B cell (primary cell): ENCODE measurements at regions not wholly inside any gene's neighbourhood (a gene's known extent, or its start where the extent isn't known, plus 50 kb on each side); places are given as distances from the start of the nearest gene placed in this dataset.

Source experiments
- ATAC-seq: fragments of 200-7000 bp; cut with Tn5 transposase; one replicate; pipeline ENCODE4 v1.10.0; 2021; ENCODE audit warnings: low read depth, mild to moderate bottlenecking, moderate number of reproducible peaks, moderate library complexity
- CTCF ChIA-PET: fragments of 350-600 bp; sonication (Branson Sonifier 250); formaldehyde crosslinking; loops from one replicate; lab custom pipeline; 2021; ENCODE audit warnings: antibody characterized with exemption, inconsistent platforms; lab: Charles Lee
- POLR2A ChIA-PET: fragments of 350-600 bp; sonication (Branson Sonifier 250); formaldehyde crosslinking; loops from one replicate; lab custom pipeline; 2021; ENCODE audit warnings: antibody characterized with exemption; lab: Charles Lee
- DNase-seq: peaks from one replicate; pipeline ENCODE4 v3.0.0; 2013
- H2AFZ ChIP-seq: 2 replicates; pipeline ENCODE4 v1.6.1; 2012; ENCODE audit warnings: mild to moderate bottlenecking, low read depth, low read length; ENCODE audit not compliant: insufficient read depth, poor library complexity, severe bottlenecking
- H3K27ac ChIP-seq, 2 donors: 1 replicate in 1 of 2; 2 replicates in 1 of 2; pipeline ENCODE4 v1.5.1; 2012 to 2013; ENCODE audit warnings: low read length in 2 of 2, mild to moderate bottlenecking in 2 of 2, moderate library complexity in 1 of 2
- H3K27me3 ChIP-seq, 4 experiments: fragments of 200-600 bp in 1 of 4; sonication (generic) in 1 of 4; replicated peaks in 1 of 4; 1 replicate in 2 of 4; 2 replicates in 2 of 4; pipeline versions ENCODE4 v1.6.1 to v1.7.0; 2013 to 2016; ENCODE audit warnings: low read length in 3 of 4, mild to moderate bottlenecking in 2 of 4, mixed read lengths in 1 of 4, moderate library complexity in 1 of 4; ENCODE audit not compliant: insufficient read depth in 4 of 4, control insufficient read depth in 3 of 4; ENCODE audit errors: control extremely low read depth in 1 of 4
- H3K36me3 ChIP-seq, 2 experiments: replicated peaks in 1 of 2; 1 replicate in 1 of 2; 2 replicates in 1 of 2; pipeline versions ENCODE4 v1.6.1 to v1.7.1; 2013; ENCODE audit warnings: low read length in 1 of 2; ENCODE audit not compliant: insufficient read depth in 2 of 2, control insufficient read depth in 1 of 2; ENCODE audit errors: control extremely low read depth in 1 of 2, extremely low read depth in 1 of 2
- H3K4me1 ChIP-seq, 2 donors: fragments of 200-600 bp in 1 of 2; sonication (generic) in 1 of 2; 1 replicate in 1 of 2; 2 replicates in 1 of 2; pipeline versions ENCODE4 v1.5.1 to v1.6.1; 2013 to 2017; ENCODE audit warnings: low read length in 2 of 2; ENCODE audit not compliant: control insufficient read depth in 2 of 2, insufficient read depth in 2 of 2
- H3K4me2 ChIP-seq: replicated peaks from 2 replicates; pipeline ENCODE3; 2012; ENCODE audit warnings: mild to moderate bottlenecking, low read depth, low read length; ENCODE audit not compliant: poor library complexity, severe bottlenecking
- H3K4me3 ChIP-seq, 5 experiments: fragments of 200-600 bp in 1 of 5; sonication (generic) in 1 of 5; 1 replicate in 3 of 5; 2 replicates in 2 of 5; pipeline versions ENCODE4 v1.5.1 to v1.7.0; 2011 to 2016; ENCODE audit warnings: low read length in 4 of 5, mild to moderate bottlenecking in 4 of 5, low read depth in 2 of 5, control low read depth in 1 of 5, moderate library complexity in 1 of 5; ENCODE audit not compliant: insufficient read depth in 1 of 5; ENCODE audit errors: control extremely low read depth in 1 of 5, extremely low read depth in 1 of 5
- H3K79me2 ChIP-seq: fragments of 200-600 bp; sonication (generic); one replicate; pipeline ENCODE4 v1.6.0; 2016; ENCODE audit warnings: low read length; ENCODE audit not compliant: control insufficient read depth, insufficient read depth
- H3K9ac ChIP-seq: fragments of 200-600 bp; sonication (generic); 2 replicates; pipeline ENCODE4 v1.6.1; 2017; ENCODE audit warnings: mild to moderate bottlenecking, low read length, moderate library complexity
- H3K9me3 ChIP-seq, 3 donors: one replicate each; pipeline versions ENCODE4 v1.6.1 to v1.7.1; 2013; ENCODE audit warnings: low read length in 2 of 3; ENCODE audit not compliant: control insufficient read depth in 2 of 3, insufficient read depth in 1 of 3; ENCODE audit errors: control extremely low read depth in 1 of 3
- H4K20me1 ChIP-seq: 2 replicates; pipeline ENCODE4 v1.6.0; 2012; ENCODE audit warnings: mild to moderate bottlenecking, low read length; ENCODE audit not compliant: insufficient read depth, control insufficient read depth, poor library complexity, severe bottlenecking
- H3K27ac Mint-ChIP-seq: one replicate; pipeline ENCODE4 v1.8.0; 2021; ENCODE audit warnings: mixed read lengths
- H3K27me3 Mint-ChIP-seq: one replicate; pipeline ENCODE4 v1.8.0; 2021; ENCODE audit warnings: mixed read lengths
- H3K4me1 Mint-ChIP-seq: one replicate; pipeline ENCODE4 v1.8.0; 2021; ENCODE audit warnings: mixed read lengths
- H3K4me3 Mint-ChIP-seq: one replicate; pipeline ENCODE4 v1.8.0; 2021; ENCODE audit warnings: mixed read lengths
- H3K9me3 Mint-ChIP-seq: one replicate; pipeline ENCODE4 v1.8.0; 2022; ENCODE audit warnings: mixed read lengths; ENCODE audit not compliant: insufficient read depth
- EZH2 ChIP-seq: IDR thresholded peaks from 2 replicates; pipeline ENCODE4 v1.6.1; 2012; ENCODE audit warnings: borderline replicate concordance, low read depth, mild to moderate bottlenecking, moderate library complexity, low read length; ENCODE audit not compliant: insufficient read depth, poor library complexity, severe bottlenecking
- WGBS: methylation state at CpG from one replicate; pipeline ENCODE4 v1.1.5; 2013; ENCODE audit warnings: missing lambda C conversion rate; ENCODE audit not compliant: insufficient coverage; 5-methylcytosine and 5-hydroxymethylcytosine counted together
- intact Hi-C: fragments of 100-400 bp; cut with micrococcal nuclease; formaldehyde crosslinking; loops from one replicate; pipeline ENCODE4 v1.10.0; 2022
- TF ChIP-seq, protein P1 (sequence below): fragments of 200-600 bp; IDR thresholded peaks from one replicate; pipeline ENCODE4 v1.8.0; 2022; ENCODE audit warnings: antibody characterized with exemption, mild to moderate bottlenecking

DNA sequence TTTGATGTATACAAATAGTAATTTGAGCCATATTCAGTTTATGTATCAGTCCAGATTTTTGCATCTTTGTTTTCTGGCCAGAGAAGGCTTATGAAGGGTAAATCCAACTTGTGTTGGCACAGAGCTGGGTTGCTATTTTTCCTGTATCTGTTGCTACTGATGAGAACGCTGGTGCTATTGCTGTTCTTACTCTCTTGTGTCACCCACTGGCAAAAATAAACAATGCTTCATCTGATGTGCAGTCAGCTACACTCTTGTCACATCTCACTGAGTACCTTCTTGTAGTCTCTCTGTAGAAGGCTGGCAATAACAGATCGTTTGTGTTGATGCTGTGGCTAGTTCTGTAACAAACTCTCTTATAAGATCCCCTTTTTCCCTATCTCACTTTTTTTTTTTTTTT is 323.4 kb downstream of the CDH19 start:
- TF ChIP-seq, protein P1, sequence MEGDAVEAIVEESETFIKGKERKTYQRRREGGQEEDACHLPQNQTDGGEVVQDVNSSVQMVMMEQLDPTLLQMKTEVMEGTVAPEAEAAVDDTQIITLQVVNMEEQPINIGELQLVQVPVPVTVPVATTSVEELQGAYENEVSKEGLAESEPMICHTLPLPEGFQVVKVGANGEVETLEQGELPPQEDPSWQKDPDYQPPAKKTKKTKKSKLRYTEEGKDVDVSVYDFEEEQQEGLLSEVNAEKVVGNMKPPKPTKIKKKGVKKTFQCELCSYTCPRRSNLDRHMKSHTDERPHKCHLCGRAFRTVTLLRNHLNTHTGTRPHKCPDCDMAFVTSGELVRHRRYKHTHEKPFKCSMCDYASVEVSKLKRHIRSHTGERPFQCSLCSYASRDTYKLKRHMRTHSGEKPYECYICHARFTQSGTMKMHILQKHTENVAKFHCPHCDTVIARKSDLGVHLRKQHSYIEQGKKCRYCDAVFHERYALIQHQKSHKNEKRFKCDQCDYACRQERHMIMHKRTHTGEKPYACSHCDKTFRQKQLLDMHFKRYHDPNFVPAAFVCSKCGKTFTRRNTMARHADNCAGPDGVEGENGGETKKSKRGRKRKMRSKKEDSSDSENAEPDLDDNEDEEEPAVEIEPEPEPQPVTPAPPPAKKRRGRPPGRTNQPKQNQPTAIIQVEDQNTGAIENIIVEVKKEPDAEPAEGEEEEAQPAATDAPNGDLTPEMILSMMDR = no peak
- TF ChIP-seq EZH2 = no peak
- CTCF ChIA-PET = no interaction called here

DNA sequence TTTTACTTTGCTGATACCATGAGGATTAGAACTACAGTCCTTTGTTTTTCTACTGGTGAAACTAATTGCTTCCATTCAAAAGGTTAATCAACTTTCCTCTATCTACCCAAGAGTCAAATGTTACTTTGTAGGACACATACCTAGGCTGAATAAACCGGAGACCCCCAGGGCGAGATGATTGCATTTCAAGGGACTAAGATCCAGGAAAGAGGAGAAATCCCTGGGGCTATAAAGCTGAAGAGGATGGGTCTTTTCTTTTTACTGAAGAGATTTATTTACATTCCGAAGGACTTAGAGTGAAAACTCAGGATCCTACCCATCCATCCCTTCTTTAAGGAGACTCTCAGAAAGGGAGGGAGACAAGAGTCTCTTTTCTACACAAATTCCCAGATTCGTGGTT is 331.9 kb downstream of the CDH19 start:
- H3K27ac Mint-ChIP-seq = no peak overlapping the region
- no peak overlapping the region for H3K9ac ChIP-seq
- no peak overlapping the region for H2AFZ ChIP-seq
- H3K79me2 ChIP-seq = no peaks in the 10 kb centered on the region
- intact Hi-C loops = no loop called here
- H3K4me3 ChIP-seq = no peak overlapping the region
- ATAC-seq (no peak), DNase-seq (no peak)
- POLR2A ChIA-PET = no interaction called here
- no peak overlapping the region for H3K4me2 ChIP-seq
- no peaks in the 10 kb centered on the region for H4K20me1 ChIP-seq
- no peak overlapping the region for H3K27ac ChIP-seq
- no peaks in the 10 kb centered on the region for H3K36me3 ChIP-seq
- H3K4me3 Mint-ChIP-seq = no peak overlapping the region
- no peaks in the 10 kb centered on the region for H3K4me1 Mint-ChIP-seq
- H3K27me3 ChIP-seq = no peaks in the 10 kb centered on the region
- H3K27me3 Mint-ChIP-seq = no peaks in the 10 kb centered on the region
- H3K9me3 Mint-ChIP-seq = no peaks in the 10 kb centered on the region
- CTCF ChIA-PET = no interaction called here
- TF ChIP-seq EZH2 = no peak
- TF ChIP-seq, protein P1 = no peak
- peaks cover 0 to 2% (median 0%) of the 10 kb centered on the region in 3 donors for H3K9me3 ChIP-seq
- H3K4me1 ChIP-seq = no peaks in the 10 kb centered on the region
- 30% methylated on average over 2 of the region's 4 CpGs for WGBS

More for the DNA sequence above, 323.4 kb downstream of the CDH19 start:
- Histone ChIP-seq H3K9ac (no peak overlapping the region), H3K4me3 (no peak overlapping the region), H3K79me2 (no peaks in the 10 kb centered on the region), H3K9me3 (peaks cover 0 to 1% (median 0%) of the 10 kb centered on the region in 3 donors), H3K36me3 (no peaks in the 10 kb centered on the region), H2AFZ (no peak overlapping the region), H3K4me2 (no peak overlapping the region), H4K20me1 (no peaks in the 10 kb centered on the region), H3K4me1 (no peaks in the 10 kb centered on the region), H3K27me3 (no peaks in the 10 kb centered on the region), H3K27ac (no peak overlapping the region)
- Mint-ChIP-seq H3K27me3 (no peaks in the 10 kb centered on the region), H3K4me3 (no peak overlapping the region), H3K4me1 (no peaks in the 10 kb centered on the region), H3K9me3 (peaks cover 2% of the 10 kb centered on the region), H3K27ac (no peak overlapping the region)
- intact Hi-C loops = no loop called here
- no CpG with 5 or more reads among the region's 2 CpGs for WGBS
- ATAC-seq (no peak), DNase-seq (no peak)
- POLR2A ChIA-PET = no interaction called here
